AG10803 (cell line): ENCODE measurements at regions not wholly inside any gene's neighbourhood (a gene's known extent, or its start where the extent isn't known, plus 50 kb on each side); places are given as distances from the start of the nearest gene placed in this dataset.

ENCODE experiments used
- DNase-seq: peaks from one replicate; pipeline ENCODE4 v3.0.0; 2010; ENCODE audit warnings: low read depth
- H3K4me3 ChIP-seq: 2 replicates; pipeline ENCODE4 v1.5.1; 2011; ENCODE audit warnings: mild to moderate bottlenecking, low read length, control low read depth
- TF ChIP-seq, protein P1 (sequence below): conservative IDR thresholded peaks from 2 replicates; pipeline ENCODE4 v1.5.1; 2011; ENCODE audit warnings: mild to moderate bottlenecking, low read length, control low read depth, inconsistent platforms

DNA sequence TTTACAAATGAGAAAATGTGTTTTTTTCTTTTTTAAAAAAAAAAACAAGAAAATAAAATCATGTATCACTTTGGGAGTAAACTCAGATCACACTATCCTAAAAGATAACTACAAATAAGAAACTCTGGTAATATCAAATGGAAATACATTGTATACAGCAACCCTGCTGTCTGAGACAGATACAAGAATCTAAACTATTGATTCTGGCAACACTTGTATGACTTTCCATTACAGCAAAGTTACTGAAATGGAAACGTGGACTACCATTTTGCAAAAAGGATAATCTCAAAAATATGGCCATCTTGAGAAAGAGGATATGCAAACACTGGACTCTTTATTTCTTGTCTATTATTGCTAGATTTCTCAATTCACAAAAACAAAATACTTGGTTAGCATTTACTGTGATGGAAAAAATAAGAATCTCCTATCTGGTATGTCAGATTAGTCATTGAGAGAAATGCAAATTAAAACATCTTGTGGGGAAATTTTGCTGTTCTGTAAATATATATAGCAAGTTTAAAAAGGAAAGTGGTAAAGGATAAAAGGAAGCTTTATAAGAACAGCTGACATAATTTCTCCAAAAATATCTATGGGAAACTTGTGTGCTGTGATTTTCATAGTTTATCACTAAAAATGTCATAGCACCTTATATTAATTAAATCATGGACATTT, 112.9 kb upstream of the FER start:
- peak; percentile 26 for DNase-seq
- no peak overlapping the region for H3K4me3 ChIP-seq
- TF ChIP-seq, protein P1, sequence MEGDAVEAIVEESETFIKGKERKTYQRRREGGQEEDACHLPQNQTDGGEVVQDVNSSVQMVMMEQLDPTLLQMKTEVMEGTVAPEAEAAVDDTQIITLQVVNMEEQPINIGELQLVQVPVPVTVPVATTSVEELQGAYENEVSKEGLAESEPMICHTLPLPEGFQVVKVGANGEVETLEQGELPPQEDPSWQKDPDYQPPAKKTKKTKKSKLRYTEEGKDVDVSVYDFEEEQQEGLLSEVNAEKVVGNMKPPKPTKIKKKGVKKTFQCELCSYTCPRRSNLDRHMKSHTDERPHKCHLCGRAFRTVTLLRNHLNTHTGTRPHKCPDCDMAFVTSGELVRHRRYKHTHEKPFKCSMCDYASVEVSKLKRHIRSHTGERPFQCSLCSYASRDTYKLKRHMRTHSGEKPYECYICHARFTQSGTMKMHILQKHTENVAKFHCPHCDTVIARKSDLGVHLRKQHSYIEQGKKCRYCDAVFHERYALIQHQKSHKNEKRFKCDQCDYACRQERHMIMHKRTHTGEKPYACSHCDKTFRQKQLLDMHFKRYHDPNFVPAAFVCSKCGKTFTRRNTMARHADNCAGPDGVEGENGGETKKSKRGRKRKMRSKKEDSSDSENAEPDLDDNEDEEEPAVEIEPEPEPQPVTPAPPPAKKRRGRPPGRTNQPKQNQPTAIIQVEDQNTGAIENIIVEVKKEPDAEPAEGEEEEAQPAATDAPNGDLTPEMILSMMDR, result no peak

GRCh38 chr5:108634010-108634616, 113.6 kb upstream of the FER start:
- TF ChIP-seq, protein P1, result no peak
- DNase-seq, result peak; percentile 38

DNA sequence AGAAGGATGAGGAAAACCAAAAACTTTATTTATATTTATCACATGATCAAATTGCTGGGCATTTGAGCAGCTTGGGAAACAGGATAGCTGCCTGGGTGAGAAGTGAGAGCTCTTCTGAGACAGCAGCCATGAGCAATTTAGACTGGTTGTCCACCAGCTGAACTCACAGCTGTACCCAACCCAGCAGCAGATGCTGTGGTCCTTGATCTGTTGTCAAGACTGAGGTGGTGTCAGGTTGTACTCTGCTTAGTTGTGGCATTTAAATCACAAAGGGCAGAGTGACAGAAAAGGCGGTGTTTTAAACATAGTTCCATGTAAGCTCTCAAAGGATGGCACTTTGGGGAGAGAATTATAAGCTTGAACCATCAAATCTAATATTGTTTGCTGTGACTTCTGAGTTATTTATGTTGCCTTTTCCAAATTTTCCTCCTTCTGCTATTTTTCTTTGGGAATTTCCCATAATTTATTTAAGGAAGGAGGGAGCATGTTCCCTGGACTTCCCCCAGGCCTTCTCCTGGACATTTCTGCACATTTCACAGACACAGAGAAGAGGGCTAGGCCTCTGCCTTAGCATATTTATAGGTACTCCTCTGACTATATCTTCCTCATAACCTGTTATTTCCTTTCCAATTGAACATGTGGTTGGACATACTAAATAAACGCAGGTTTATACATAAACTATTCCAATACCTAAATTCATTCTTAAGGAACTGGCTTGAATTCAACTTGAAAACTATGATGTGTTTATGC, 117.7 kb upstream of the FER start:
- TF ChIP-seq, protein P1, result no peak
- no peak for DNase-seq
- H3K4me3 ChIP-seq, result no peak overlapping the region

More at GRCh38 chr5:108634010-108634616, 113.6 kb upstream of the FER start:
- no peak overlapping the region for H3K4me3 ChIP-seq

- no peak overlapping the region for H3K4me3 ChIP-seq
- no peak for DNase-seq
- TF ChIP-seq, protein P1, result no peak
Measured at GRCh38 chr5:108625654-108626053, 122.0 kb upstream of the FER start.

DNA sequence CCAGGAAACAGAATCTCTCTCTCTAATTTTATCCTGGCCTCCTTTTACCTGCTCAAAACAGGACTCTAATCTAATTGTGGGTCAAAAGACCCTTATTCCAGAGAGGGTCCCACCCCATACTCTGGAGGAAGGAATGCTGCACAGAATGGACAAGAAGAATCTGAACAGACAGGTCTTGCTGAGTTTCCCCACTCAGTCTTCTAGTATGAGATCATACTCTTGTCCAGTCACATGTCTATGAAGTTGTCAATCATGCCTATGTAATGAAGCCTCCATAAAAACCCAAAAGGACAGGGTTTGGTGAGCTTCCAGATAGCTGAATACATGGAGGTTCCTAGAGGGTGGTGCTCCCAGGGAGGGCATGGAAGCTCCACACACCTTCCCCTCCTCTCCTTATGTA, 123.9 kb upstream of the FER start:
- no peak for DNase-seq
- TF ChIP-seq, protein P1, result no peak
- H3K4me3 ChIP-seq, result no peak overlapping the region

- H3K4me3 ChIP-seq, result no peak overlapping the region
- DNase-seq, result no peak
- TF ChIP-seq, protein P1, result no peak
Measured at GRCh38 chr5:108620516-108620915, 127.2 kb upstream of the FER start.
